ENCODE measurements at regions not wholly inside any gene's neighbourhood (a gene's known extent, or its start where the extent isn't known, plus 50 kb on each side); places are given as distances from the start of the nearest gene placed in this dataset.

- no peak for TF ChIP-seq CTCF (IDR thresholded peaks at IDR 0.05)
- no peak for TF ChIP-seq POLR2A (IDR thresholded peaks at IDR 0.05)
- no peak for TF ChIP-seq POLR2AphosphoS5 (IDR thresholded peaks at IDR 0.05)
- no peak for TF ChIP-seq EP300 (IDR thresholded peaks at IDR 0.05)
Measured at GRCh38 chr7:96416599-96416998, 94.7 kb upstream of the SLC25A13 start.

Measured in suprapubic skin (tissue), 4 donors.